ENCODE measurements at regions not wholly inside any gene's neighbourhood (a gene's known extent, or its start where the extent isn't known, plus 50 kb on each side); places are given as distances from the start of the nearest gene placed in this dataset.

DNA sequence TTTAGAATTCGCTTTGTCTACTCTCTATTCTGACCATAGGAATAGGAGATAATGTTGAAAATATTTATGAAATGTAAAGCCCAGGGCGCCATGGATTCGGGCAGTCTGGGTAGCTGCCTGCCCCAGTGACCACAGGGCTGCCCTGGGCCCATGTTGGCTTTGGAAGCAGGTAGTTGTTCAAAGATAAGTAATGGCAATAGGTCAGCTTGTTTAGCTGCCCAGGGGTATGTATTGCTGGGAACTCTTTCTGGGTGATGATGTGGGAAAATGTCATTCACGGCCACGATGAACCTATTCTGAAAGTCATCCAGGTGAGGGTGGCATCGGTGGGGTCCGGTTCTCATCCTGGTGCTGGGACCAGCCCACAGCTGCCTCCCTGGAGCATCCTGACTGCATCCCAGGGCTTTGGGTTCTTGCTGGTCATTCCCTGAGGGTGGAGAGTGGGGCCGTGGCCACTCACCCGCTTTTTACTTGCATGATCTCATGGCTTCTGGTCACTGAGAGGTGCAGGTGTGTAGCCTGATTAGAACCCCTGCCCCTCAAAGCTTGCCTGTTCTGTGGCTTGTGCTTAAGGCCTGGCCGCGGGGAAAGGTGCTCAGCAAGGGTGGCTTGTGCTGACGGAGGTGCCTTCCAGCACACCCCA is 102.8 kb downstream of the ERMARD start:
- TF ChIP-seq, protein P1, sequence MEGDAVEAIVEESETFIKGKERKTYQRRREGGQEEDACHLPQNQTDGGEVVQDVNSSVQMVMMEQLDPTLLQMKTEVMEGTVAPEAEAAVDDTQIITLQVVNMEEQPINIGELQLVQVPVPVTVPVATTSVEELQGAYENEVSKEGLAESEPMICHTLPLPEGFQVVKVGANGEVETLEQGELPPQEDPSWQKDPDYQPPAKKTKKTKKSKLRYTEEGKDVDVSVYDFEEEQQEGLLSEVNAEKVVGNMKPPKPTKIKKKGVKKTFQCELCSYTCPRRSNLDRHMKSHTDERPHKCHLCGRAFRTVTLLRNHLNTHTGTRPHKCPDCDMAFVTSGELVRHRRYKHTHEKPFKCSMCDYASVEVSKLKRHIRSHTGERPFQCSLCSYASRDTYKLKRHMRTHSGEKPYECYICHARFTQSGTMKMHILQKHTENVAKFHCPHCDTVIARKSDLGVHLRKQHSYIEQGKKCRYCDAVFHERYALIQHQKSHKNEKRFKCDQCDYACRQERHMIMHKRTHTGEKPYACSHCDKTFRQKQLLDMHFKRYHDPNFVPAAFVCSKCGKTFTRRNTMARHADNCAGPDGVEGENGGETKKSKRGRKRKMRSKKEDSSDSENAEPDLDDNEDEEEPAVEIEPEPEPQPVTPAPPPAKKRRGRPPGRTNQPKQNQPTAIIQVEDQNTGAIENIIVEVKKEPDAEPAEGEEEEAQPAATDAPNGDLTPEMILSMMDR (IDR thresholded peaks at IDR 0.05; ENCODE audit: insufficient read depth, low read length, poor library complexity, severe bottlenecking): no peak
- no peak for TF ChIP-seq EZH2phosphoT487 (conservative IDR thresholded peaks at IDR 0.05; ENCODE audit: low read length)
- no peaks in the 10 kb centered on the region for H4K20me1 ChIP-seq (ENCODE audit: low read depth, low read length)
- no peaks in the 10 kb centered on the region for H3K27me3 ChIP-seq (ENCODE audit: low read length)
- no peaks in the 10 kb centered on the region for H3K9me3 ChIP-seq (ENCODE audit: insufficient read depth, low read length)
- H3K9me2 ChIP-seq (replicated peaks; ENCODE audit: insufficient read depth, low read length): no peaks in the 10 kb centered on the region
- H3K4me2 ChIP-seq (ENCODE audit: low read depth, low read length, poor library complexity, severe bottlenecking): no peak overlapping the region
- no peak overlapping the region for H3K9ac ChIP-seq (ENCODE audit: low read length)
- H3K36me3 ChIP-seq (ENCODE audit: low read length): no peaks in the 10 kb centered on the region
- H3K4me3 ChIP-seq (ENCODE audit: insufficient read depth, low read length, poor library complexity, severe bottlenecking): no peak overlapping the region
- H3K27ac ChIP-seq (ENCODE audit: low read depth, low read length): no peak overlapping the region
- H2AFZ ChIP-seq (ENCODE audit: low read depth, low read length, severe bottlenecking): no peak overlapping the region
- no peaks in the 10 kb centered on the region for H3F3A ChIP-seq (ENCODE audit: insufficient read depth)
- H3K79me2 ChIP-seq (ENCODE audit: insufficient read depth, low read length): no peaks in the 10 kb centered on the region

DNA sequence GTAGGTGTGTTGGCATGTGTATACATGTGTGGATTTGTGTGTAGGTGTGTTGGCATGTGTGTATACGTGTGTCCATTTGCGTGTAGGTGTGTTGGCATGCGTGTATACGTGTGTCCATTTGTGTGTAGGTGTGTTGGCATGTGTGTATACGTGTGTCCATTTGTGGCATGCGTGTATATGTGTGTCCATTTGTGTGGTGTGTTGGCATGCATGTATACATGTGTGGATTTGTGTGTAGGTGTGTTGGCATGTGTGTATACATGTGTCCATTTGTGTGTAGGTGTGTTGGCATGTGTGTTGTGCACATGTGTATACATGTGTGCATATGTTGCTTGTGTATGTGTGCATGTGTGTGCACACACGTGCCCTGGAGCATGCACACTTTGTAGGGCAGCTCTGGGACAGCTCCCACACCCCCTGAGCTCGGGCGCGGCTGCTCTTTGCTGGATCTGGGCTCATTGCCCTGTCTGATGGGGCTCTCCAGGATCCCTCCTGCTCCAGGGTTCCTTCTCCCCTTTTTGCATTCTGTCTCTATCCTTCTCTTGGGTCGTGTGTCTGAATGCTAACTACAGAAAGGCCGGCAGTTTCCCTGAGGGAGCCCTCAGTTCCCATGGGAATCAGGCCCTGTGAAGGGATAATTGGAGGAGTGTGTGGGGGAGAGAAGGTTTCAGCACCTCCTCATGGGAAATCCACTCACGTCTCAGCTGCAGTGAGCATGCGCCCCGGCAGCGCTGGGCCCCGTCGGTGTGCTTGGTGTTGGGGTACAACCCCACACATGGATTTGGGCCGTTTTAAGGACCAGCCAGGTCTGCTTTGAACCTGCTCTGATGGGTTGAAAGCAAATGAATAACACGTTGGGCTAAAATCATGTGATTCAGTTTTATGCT is 102.0 kb downstream of the ERMARD start:
- H3K9ac ChIP-seq (ENCODE audit: low read length): no peak overlapping the region
- no peaks in the 10 kb centered on the region for H3K9me3 ChIP-seq (ENCODE audit: insufficient read depth, low read length)
- H3K79me2 ChIP-seq (ENCODE audit: insufficient read depth, low read length): no peaks in the 10 kb centered on the region
- H3K27ac ChIP-seq (ENCODE audit: low read depth, low read length): no peak overlapping the region
- H3K9me2 ChIP-seq (replicated peaks; ENCODE audit: insufficient read depth, low read length): no peaks in the 10 kb centered on the region
- H2AFZ ChIP-seq (ENCODE audit: low read depth, low read length, severe bottlenecking): no peak overlapping the region
- no peak overlapping the region for H3K4me3 ChIP-seq (ENCODE audit: insufficient read depth, low read length, poor library complexity, severe bottlenecking)
- no peak overlapping the region for H3K4me2 ChIP-seq (ENCODE audit: low read depth, low read length, poor library complexity, severe bottlenecking)
- H3K27me3 ChIP-seq (ENCODE audit: low read length): no peaks in the 10 kb centered on the region
- no peaks in the 10 kb centered on the region for H4K20me1 ChIP-seq (ENCODE audit: low read depth, low read length)
- H3K36me3 ChIP-seq (ENCODE audit: low read length): no peaks in the 10 kb centered on the region
- TF ChIP-seq EZH2phosphoT487 (conservative IDR thresholded peaks at IDR 0.05; ENCODE audit: low read length): no peak
- TF ChIP-seq, protein P1 (IDR thresholded peaks at IDR 0.05; ENCODE audit: insufficient read depth, low read length, poor library complexity, severe bottlenecking): no peak
- H3F3A ChIP-seq (ENCODE audit: insufficient read depth): no peaks in the 10 kb centered on the region

DNA sequence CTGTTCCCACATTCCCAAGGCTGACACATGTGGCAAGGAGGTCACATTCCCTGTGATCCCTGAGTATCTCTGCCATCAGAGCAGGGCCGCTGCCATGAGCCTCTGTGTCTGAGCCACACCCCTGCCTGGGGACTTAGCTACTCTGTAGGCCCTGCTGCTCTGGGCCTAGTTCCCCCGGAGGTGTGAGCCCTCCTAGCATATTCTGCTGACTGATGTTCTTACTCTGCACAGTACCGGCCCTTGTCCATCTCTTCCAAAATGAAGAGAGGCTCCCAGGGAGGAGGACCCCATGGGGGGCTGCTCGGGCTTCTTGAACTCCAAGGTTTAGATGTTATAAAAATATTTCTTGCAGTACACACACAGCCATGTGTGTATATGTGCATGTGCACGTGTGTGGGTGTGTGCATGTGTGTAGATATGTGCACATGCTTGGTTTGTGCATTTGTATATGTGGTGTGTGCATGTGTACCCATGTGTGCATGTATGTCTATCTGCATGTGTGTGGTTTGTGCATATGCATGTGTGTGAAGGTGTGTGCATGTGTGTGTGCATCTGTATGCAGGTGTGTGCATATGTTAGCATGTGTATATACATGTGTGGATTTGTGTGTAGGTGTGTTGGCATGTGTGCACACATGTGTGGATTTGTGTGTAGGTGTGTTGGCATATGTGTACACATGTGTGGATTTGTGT is 101.2 kb downstream of the ERMARD start:
- no peak overlapping the region for H3K4me2 ChIP-seq (ENCODE audit: low read depth, low read length, poor library complexity, severe bottlenecking)
- no peaks in the 10 kb centered on the region for H3K27me3 ChIP-seq (ENCODE audit: low read length)
- H3K27ac ChIP-seq (ENCODE audit: low read depth, low read length): no peak overlapping the region
- no peak overlapping the region for H3K9ac ChIP-seq (ENCODE audit: low read length)
- no peaks in the 10 kb centered on the region for H3K9me3 ChIP-seq (ENCODE audit: insufficient read depth, low read length)
- H2AFZ ChIP-seq (ENCODE audit: low read depth, low read length, severe bottlenecking): no peak overlapping the region
- no peaks in the 10 kb centered on the region for H3K9me2 ChIP-seq (replicated peaks; ENCODE audit: insufficient read depth, low read length)
- H3F3A ChIP-seq (ENCODE audit: insufficient read depth): no peaks in the 10 kb centered on the region
- TF ChIP-seq, protein P1 (IDR thresholded peaks at IDR 0.05; ENCODE audit: insufficient read depth, low read length, poor library complexity, severe bottlenecking): no peak
- no peak for TF ChIP-seq EZH2phosphoT487 (conservative IDR thresholded peaks at IDR 0.05; ENCODE audit: low read length)
- H3K79me2 ChIP-seq (ENCODE audit: insufficient read depth, low read length): no peaks in the 10 kb centered on the region
- no peaks in the 10 kb centered on the region for H4K20me1 ChIP-seq (ENCODE audit: low read depth, low read length)
- H3K36me3 ChIP-seq (ENCODE audit: low read length): no peaks in the 10 kb centered on the region
- H3K4me3 ChIP-seq (ENCODE audit: insufficient read depth, low read length, poor library complexity, severe bottlenecking): no peak overlapping the region

Data from SU-DHL-6 (cell line).